HG02870 (cell line): ENCODE measurements at regions not wholly inside any gene's neighbourhood (a gene's known extent, or its start where the extent isn't known, plus 50 kb on each side); places are given as distances from the start of the nearest gene placed in this dataset.
"Not testable (repeated sequence)": the region's sequence is repeated elsewhere in the genome, so short reads cannot be mapped to it uniquely, and the experiment has no call there.

Experiments used
- ATAC-seq: cut with Tn5 transposase; IDR thresholded peaks from one replicate; pipeline ENCODE4 v1.9.1; 2021; ENCODE audit warnings: mild to moderate bottlenecking, moderate library complexity; ENCODE audit not compliant: unreplicated experiment

DNA sequence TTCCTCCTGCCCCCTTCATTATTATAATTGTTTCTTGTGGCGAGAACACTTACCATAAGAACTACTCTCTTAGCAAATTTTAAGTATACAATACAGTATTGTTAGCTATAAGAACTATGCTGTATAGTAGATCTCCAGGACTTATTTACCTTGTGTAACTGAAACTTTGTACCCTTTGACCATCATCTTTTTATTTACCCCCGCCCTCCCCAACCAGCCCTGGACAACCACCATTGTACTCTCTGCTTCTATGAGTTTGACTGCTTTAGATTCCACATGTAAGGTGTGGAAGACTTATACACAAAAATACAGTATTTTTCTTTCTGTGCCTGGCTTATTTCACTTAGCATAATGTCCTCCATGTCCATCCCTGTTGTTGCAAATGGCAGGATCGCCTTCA, 161.1 kb downstream of the PHF8 start:
- ATAC-seq, result no peak

DNA sequence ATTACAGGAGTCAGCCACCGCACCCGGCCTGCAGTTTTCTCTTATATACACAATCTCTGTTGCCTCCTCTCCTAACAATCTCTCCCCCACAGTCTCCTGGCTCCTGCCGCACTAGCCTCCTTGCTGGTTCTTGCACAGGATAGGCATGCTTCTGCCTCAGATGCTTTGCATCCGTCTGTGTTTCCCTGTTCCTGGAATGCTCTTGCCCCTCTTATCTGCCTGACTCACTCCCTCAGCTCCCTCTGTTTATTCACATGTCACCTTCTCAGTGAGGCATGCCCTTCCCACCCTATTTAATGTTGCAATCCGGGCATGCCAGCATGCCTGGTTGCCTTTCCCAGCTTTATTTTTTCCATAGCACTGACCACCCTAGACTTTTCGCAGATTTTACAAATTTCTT, 161.9 kb downstream of the PHF8 start:
- no peak for ATAC-seq

DNA sequence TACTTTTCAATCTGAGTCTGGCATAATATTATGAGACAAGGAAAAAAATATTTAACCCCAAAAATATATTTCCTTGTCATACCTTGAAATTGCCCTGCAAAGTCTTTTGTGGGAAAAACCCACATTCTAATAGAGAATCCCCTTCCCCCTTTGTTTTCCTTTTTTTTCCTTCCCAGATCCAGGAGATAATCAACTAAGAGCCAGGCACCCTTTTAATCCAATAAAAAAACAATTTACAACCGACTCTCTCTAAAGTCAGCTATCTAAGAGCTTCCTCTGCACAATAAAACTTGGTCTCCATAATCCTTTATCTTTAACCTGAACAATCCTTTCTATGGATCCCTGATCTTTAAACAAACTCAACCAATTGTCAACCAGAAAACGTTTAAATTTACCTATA, 163.5 kb downstream of the PHF8 start:
- not testable (repeated sequence) for ATAC-seq

DNA sequence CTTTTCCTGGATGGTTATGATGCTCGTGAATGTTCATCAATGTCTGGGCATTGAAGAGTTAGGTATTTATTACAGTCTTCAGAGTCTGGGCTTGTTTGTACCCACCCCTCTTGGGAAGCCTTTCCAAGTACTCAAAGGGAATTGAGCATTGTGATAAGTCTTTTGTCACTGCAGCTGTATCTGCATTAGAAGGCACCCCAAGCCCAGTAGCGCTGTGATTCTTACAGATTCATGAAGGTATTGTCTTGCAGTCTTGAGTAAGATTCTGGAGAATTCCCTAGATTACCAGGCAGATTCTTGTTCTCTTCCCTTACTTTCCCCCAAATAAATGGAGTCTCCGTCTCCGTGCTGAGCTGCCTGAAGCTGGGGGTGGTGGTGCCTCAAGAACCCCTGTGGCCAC, 173.4 kb upstream of the HUWE1 start:
- no peak for ATAC-seq

DNA sequence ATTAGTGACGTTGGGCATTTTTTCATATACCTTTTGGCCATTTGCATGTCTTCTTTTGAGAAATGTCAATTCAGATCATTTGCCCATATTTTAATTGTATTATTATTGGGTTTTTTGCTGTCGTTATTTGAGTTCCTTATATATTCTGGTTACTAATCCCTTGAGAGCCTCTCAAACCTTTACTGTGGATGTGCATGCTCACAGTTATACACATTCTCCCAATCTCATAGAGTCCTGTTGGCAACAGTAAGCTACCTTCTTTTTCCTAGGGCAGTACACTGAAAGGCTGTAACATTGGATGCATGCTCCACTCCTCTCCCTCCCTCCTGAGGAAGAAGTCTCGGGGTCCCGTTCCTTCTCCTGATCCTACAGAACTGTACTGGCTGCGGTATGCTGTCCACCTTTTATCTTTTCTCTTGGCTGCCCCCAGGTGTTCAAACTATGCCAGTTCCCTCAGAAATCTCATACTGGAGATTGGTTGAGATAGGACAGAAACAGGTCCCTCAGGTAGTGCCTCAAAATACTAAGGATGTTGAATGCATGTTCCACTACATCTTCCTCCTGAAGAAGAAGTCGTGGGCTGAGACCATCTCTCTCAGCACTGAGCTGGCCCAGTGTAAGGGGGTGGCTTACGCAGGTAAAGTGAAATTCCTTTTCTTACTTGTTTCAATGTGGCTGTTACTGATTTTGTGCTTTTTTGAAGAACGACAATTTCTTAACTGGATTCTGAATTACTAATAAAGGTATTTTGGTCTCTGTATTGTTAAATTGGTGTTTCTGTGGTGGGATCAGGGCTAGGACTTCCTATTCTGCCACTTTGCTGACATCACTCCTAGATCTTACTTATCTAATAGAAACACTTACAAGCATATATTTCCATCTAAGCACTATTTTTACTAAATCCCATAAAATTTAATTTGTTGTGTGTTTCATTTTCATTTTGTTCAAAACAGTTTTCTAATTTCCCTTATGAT, 145.4 kb upstream of the HUWE1 start:
- ATAC-seq, result peak; percentile 78

DNA sequence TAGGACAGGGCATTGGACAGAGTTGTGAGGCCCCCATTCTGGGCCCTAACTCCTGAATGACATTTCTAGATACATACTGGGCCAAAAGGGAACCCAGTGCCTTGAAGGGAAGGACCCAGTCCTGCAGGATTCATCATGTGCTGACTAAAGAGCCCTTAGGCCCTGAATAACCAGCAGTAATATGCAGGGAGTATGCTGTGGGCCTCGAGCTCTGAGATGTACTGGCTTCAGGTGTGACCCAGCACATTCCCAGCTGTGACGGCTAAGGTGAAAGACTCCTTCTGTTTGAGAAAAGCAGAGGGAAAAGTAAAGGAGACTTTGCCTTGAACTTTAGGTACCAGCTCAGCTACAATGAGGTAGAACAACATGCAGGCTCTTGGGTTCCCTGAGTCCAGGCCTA, 138.2 kb upstream of the HUWE1 start:
- ATAC-seq, result no peak

DNA sequence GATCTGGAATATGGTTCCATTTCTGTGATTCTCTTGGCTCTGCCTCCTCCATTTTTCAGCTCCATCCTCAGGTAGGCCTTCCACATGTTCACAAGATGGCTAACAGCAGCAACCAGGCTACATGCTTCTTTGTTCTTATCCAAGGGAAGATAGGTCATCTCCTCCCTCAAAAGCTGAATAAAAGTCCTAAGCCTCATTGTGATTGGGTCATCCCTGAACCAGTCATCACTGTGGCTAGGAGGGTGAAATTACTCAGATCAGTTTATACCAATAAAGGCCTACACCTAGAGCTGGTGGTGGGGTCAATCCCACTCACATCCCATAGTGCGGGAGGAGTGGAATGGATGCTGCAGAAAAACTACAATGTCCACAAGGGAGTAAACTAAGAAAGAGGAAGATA, 131.6 kb upstream of the HUWE1 start:
- not testable (repeated sequence) for ATAC-seq

DNA sequence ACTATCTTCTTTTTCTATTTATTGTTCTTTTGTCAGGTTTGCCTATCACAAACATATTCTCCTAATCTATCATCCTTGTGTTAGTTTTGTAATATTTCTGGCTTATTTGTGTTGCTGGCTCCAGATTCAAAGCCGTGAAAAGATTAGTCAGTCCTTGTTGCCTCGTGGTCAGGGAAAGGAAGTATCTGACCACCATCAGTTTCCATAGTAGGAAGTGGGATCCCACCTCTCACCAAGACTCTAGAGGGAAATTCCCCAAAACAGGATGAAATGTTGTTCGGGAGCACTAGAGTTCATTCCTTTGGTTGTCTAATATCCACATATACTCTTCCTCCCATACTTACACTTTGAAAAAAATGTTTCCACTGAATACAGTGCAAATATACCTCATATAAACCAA, 131.0 kb upstream of the HUWE1 start:
- no peak for ATAC-seq

- no peak for ATAC-seq
These were observed 127.3 kb upstream of the HUWE1 start for GRCh38 chrX:53813670-53814440.

GRCh38 chrX:53798281-53798680, 111.8 kb upstream of the HUWE1 start:
- no peak for ATAC-seq

- no peak for ATAC-seq
These were observed 109.1 kb upstream of the HUWE1 start for GRCh38 chrX:53795576-53795975.

- ATAC-seq, result no peak
These were observed 107.7 kb upstream of the HUWE1 start for GRCh38 chrX:53794181-53794580.

DNA sequence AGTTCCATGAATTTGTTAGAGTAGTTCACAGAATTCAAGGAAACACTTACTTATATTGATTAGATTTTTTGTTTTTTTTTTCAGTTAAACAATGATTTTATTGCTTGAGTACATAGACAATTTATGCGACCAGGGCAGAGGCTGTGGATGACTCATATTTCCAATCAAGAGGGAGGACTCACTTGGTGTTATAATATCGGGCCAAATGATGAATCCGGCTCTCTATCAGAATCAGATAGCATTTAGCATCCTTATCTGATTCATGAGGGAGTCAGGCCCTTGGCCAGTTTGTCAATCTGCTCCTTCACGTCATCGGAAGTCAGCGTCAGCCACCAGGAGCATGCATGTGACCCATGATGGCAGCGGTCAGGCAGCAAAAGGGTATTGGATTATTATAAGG, 82.3 kb upstream of the HUWE1 start:
- ATAC-seq, result no peak

- no peak for ATAC-seq
These were observed 81.9 kb upstream of the HUWE1 start for GRCh38 chrX:53768451-53768850.

DNA sequence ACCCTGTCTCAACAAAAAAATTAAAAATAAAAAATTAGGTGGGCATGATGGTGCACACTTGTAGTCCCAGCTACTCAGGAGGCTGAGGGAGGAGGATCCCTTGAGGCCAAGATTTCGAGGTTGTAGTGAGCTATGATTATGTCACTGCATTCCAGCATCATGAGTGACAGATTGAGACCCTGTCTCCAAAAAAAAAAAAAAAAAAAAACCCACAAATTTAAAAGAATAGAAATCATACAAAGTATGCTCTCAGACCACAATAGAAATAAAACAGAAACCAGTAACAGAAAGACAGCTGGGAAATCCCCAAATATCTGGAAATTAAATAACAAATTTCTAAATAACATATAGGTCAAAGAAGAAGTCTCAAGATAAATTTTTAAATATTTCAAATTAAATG, 81.0 kb upstream of the HUWE1 start:
- ATAC-seq, result no peak

DNA sequence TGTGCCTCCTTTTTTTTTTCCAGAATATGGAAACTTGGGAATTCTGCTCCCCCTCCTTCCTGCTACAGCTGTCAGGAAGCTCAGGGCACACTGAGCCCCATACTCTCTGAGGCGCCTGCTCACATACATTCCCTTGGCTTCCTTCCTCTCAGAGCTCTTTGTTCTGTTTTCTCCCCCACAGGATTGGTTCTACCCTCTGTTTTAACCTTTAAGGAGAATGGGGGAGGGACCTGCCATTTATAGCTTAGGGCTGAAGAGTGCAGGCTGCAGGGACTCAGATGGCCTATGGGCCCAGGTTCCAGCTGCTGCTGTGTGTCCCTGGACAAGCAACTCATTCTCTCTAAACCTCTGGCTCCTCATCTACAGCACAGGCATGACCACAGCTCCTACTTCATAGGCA, 70.7 kb upstream of the HUWE1 start:
- not testable (repeated sequence) for ATAC-seq

DNA sequence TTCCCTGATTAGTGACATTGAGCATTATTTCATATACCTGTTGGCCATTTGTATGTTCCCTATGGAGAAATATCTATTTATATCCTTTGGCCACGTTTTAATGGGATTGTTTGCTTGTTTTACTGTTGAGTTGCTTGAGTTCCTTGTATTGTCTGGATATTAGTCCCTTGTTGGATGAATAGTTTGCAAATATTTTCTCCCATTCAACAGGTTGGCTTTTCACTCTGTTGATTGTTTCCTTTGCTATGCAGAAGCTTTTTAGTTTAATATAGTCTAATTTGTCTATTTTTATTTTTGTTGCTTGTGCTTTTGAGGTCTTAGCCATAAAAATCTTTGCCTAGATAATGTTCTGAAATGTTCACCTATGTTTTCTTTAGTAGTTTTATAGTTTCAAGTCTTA, 60.2 kb upstream of the HUWE1 start:
- ATAC-seq, result no peak

DNA sequence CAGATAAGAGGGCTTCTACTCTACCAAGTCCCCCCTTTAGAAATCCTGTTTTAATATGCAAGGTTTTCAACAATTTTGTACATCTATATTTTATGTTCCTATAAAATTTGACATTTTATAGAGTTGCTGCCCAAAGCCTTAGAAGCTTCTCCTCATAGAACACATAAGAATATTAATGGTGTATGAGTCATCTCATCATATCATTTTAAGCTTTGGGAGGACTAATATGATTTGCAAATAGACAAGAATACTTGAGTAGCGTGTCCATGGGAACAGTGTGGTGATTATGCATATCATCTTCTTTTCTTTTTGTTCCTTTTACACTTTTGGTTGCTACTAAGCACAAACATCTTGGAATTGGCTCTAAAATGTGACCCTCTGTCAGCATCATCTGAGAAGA, 56.7 kb upstream of the HUWE1 start:
- ATAC-seq, result no peak

DNA sequence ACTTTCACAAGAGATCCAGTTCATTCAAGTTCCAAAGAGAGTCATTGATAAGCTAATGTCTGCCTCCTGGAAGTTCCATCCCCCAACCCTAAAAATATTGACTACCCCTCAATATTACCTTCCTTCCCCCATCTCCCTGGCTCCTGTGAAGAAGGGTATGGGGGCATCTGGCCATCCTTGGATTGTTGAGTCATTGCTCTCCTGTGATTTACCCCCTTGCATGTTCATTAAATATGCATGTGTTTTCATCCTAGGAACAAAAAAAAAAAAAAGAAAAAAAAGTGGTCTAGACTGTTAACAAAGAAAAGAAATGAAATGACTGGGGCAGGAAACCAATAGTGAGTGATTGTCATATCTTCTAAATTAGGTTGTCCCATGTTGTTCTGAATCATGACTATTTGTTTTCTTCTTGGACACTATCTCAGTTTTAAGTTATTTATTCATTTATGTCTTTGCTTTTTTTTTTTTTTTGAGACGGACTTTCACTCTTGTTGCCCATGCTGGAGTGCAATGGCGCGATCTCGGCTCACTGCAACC, 51.9 kb upstream of the HUWE1 start:
- no peak for ATAC-seq
